Hepatocyte (in vitro differentiated cells): ENCODE measurements at regions not wholly inside any gene's neighbourhood (a gene's known extent, or its start where the extent isn't known, plus 50 kb on each side); places are given as distances from the start of the nearest gene placed in this dataset.

Experiments
- DNase-seq: peaks from one replicate; pipeline ENCODE4 v3.0.0-alpha.2; 2016; ENCODE audit warnings: low spot score
- H2AFZ ChIP-seq: fragments of 200-600 bp; sonication (generic); 2 replicates; pipeline ENCODE4 v1.6.0; 2016; ENCODE audit warnings: antibody characterized with exemption, mild to moderate bottlenecking
- H3K27ac ChIP-seq: fragments of 200-600 bp; sonication (generic); 2 replicates; pipeline ENCODE4 v1.5.1; 2016; ENCODE audit warnings: mild to moderate bottlenecking
- H3K27me3 ChIP-seq: fragments of 200-600 bp; sonication (generic); 2 replicates; pipeline ENCODE4 v1.6.1; 2016
- H3K36me3 ChIP-seq: fragments of 200-600 bp; sonication (generic); replicated peaks from 2 replicates; pipeline ENCODE4 v1.5.1; 2016; ENCODE audit warnings: low read depth; ENCODE audit not compliant: insufficient read depth
- H3K4me1 ChIP-seq: fragments of 200-600 bp; sonication (generic); 2 replicates; pipeline ENCODE4 v1.5.1; 2016; ENCODE audit warnings: mild to moderate bottlenecking, moderate library complexity; ENCODE audit not compliant: insufficient read depth
- H3K4me2 ChIP-seq: fragments of 200-600 bp; sonication (generic); 2 replicates; pipeline ENCODE4 v1.6.0; 2016
- H3K4me3 ChIP-seq: fragments of 200-600 bp; sonication (generic); 2 replicates; pipeline ENCODE4 v1.5.1; 2016; ENCODE audit warnings: mild to moderate bottlenecking
- H3K79me2 ChIP-seq: fragments of 200-600 bp; sonication (generic); 2 replicates; pipeline ENCODE4 v1.6.0; 2017; ENCODE audit warnings: mild to moderate bottlenecking
- H3K9me2 ChIP-seq: fragments of 200-600 bp; sonication (generic); replicated peaks from 2 replicates; pipeline ENCODE4 v1.6.0; 2017; ENCODE audit warnings: mild to moderate bottlenecking; ENCODE audit not compliant: insufficient read depth
- H3K9me3 ChIP-seq: fragments of 200-600 bp; sonication (generic); 2 replicates; pipeline ENCODE4 v1.5.1; 2016; ENCODE audit warnings: low read depth, mild to moderate bottlenecking
- H4K20me1 ChIP-seq: fragments of 200-600 bp; sonication (generic); 2 replicates; pipeline ENCODE4 v1.6.0; 2016; ENCODE audit warnings: mild to moderate bottlenecking; ENCODE audit not compliant: insufficient read depth, poor library complexity, severe bottlenecking
- EZH2 ChIP-seq: fragments of 200-600 bp; sonication (generic); IDR thresholded peaks from 2 replicates; pipeline ENCODE4 v1.6.1; 2016; ENCODE audit warnings: antibody characterized with exemption, mild to moderate bottlenecking, borderline replicate concordance
- EZH2phosphoT487 ChIP-seq: fragments of 200-600 bp; sonication (generic); IDR thresholded peaks from one replicate; pipeline ENCODE4 v1.6.1; 2018; ENCODE audit warnings: antibody characterized with exemption, mild to moderate bottlenecking, low read depth, moderate library complexity; ENCODE audit not compliant: unreplicated experiment, severe bottlenecking
- WGBS: methylation state at CpG from one replicate; pipeline ENCODE4 v1.1.6; 2016; ENCODE audit warnings: low lambda C conversion rate; ENCODE audit errors: missing lambda C conversion rate; 5-methylcytosine and 5-hydroxymethylcytosine counted together
- TF ChIP-seq, protein P1 (sequence below): fragments of 200-600 bp; sonication (generic); IDR thresholded peaks from 2 replicates; pipeline ENCODE4 v1.5.1; 2016; ENCODE audit warnings: antibody characterized with exemption, mild to moderate bottlenecking; ENCODE audit not compliant: poor library complexity

DNA sequence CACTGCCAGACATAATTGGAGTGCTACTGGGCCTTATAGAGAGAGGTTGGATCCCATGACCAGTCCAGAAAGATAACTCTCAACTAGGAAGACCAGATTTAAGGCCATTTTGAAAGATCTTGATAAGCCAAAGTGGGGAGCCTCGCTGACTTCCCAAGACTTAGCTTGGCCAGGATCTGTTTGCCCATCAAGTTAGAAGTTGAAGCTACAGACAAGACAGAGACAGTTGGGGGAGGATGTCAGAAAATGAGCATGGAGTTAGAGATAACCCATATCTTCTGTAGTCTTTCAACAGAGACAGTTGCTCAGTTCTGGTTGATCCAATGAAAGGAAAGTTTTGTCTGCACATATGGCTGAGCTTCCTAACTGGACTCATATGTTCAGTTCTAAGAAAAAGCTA lies 267.4 kb downstream of the HS3ST3A1 start:
- DNase-seq: no peak
- no peaks in the 10 kb centered on the region for H3K36me3 ChIP-seq
- no peaks in the 10 kb centered on the region for H3K9me3 ChIP-seq
- H3K9me2 ChIP-seq: no peaks in the 10 kb centered on the region
- H3K4me2 ChIP-seq: no peak overlapping the region
- no peak for TF ChIP-seq EZH2phosphoT487
- no peak for TF ChIP-seq EZH2
- TF ChIP-seq, protein P1, sequence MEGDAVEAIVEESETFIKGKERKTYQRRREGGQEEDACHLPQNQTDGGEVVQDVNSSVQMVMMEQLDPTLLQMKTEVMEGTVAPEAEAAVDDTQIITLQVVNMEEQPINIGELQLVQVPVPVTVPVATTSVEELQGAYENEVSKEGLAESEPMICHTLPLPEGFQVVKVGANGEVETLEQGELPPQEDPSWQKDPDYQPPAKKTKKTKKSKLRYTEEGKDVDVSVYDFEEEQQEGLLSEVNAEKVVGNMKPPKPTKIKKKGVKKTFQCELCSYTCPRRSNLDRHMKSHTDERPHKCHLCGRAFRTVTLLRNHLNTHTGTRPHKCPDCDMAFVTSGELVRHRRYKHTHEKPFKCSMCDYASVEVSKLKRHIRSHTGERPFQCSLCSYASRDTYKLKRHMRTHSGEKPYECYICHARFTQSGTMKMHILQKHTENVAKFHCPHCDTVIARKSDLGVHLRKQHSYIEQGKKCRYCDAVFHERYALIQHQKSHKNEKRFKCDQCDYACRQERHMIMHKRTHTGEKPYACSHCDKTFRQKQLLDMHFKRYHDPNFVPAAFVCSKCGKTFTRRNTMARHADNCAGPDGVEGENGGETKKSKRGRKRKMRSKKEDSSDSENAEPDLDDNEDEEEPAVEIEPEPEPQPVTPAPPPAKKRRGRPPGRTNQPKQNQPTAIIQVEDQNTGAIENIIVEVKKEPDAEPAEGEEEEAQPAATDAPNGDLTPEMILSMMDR: no peak
- H4K20me1 ChIP-seq: no peaks in the 10 kb centered on the region
- no peaks in the 10 kb centered on the region for H3K79me2 ChIP-seq
- H2AFZ ChIP-seq: no peak overlapping the region
- no peak overlapping the region for H3K27ac ChIP-seq
- H3K4me1 ChIP-seq: no peaks in the 10 kb centered on the region
- H3K4me3 ChIP-seq: no peak overlapping the region
- H3K27me3 ChIP-seq: no peaks in the 10 kb centered on the region
- WGBS: 96% methylated on average over 1 of the region's 1 CpG

DNA sequence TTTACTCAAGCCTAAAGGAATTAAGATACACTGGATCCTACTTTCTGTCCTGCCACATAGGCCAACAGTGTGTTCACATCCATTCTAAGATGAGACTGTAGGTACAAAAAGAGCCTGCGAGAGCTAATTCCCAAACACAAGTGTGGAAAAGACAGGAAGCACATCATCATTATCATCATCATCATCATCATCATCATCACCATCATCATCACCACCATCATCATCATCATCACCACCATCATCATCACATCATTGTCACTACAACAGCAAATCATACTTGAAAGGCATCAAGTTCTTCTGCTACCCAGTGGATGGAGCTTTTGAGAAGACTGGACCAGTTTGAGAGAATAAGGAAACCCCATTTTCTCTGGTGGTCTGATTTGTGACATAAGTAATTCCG lies 268.1 kb downstream of the HS3ST3A1 start:
- H3K79me2 ChIP-seq: no peaks in the 10 kb centered on the region
- H3K36me3 ChIP-seq: no peaks in the 10 kb centered on the region
- H3K9me2 ChIP-seq: no peaks in the 10 kb centered on the region
- H3K27ac ChIP-seq: no peak overlapping the region
- H3K27me3 ChIP-seq: no peaks in the 10 kb centered on the region
- no peak overlapping the region for H2AFZ ChIP-seq
- DNase-seq: no peak
- TF ChIP-seq, protein P1: no peak
- TF ChIP-seq EZH2: no peak
- no peak for TF ChIP-seq EZH2phosphoT487
- H3K9me3 ChIP-seq: no peaks in the 10 kb centered on the region
- no peak overlapping the region for H3K4me2 ChIP-seq
- WGBS: 92% methylated on average over 2 of the region's 2 CpGs
- no peaks in the 10 kb centered on the region for H3K4me1 ChIP-seq
- H3K4me3 ChIP-seq: no peak overlapping the region
- no peaks in the 10 kb centered on the region for H4K20me1 ChIP-seq

DNA sequence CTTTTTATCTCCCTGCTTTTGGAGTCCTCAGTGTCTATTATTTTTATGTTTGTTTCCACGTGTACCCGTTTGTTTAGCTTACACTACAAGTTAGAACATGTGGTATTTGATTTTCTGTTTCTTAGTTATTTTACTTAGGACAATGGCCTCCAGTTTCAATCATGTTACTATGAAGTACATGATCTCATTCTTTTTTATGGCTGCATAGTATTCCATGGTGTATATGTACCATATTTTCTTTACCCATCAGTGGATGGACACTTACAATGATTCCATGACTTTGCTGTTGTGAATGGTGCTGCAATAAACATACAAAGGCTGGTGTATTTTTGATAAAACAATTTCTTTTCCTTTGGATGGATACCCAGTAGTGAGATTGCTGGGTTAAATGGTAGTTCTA lies 269.5 kb downstream of the HS3ST3A1 start:
- Histone ChIP-seq H3K27ac (no peak overlapping the region), H4K20me1 (no peaks in the 10 kb centered on the region), H3K4me2 (no peak overlapping the region), H3K4me3 (no peak overlapping the region), H3K9me3 (no peaks in the 10 kb centered on the region), H3K79me2 (no peaks in the 10 kb centered on the region), H3K9me2 (no peaks in the 10 kb centered on the region), H2AFZ (no peak overlapping the region), H3K27me3 (no peaks in the 10 kb centered on the region), H3K4me1 (no peaks in the 10 kb centered on the region), H3K36me3 (no peaks in the 10 kb centered on the region)
- WGBS: 100% methylated on average over 2 of the region's 2 CpGs
- no peak for TF ChIP-seq EZH2
- no peak for TF ChIP-seq EZH2phosphoT487
- TF ChIP-seq, protein P1: no peak
- no peak for DNase-seq

DNA sequence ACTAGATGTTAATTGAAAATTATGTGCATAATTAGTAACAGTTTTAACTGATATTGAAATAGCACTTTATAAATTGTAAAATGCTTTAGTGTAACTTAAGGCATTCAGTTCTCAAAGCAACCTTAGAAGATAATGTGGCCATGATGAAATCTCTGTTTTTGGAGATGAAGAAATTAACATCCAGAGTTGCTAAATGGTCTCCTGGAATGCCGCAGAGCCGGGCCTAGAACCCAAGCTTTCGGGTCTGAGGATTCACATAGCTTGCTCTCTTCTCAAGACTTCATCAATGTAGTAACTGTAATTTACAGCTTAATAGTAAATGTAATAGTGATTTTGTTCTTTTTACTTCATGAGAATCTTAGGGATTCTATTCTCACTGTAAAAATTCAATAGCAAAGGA lies 272.3 kb downstream of the HS3ST3A1 start:
- Histone ChIP-seq H3K79me2 (no peaks in the 10 kb centered on the region), H3K4me3 (no peak overlapping the region), H3K9me2 (no peaks in the 10 kb centered on the region), H4K20me1 (no peaks in the 10 kb centered on the region), H3K4me1 (no peaks in the 10 kb centered on the region), H2AFZ (no peak overlapping the region), H3K27me3 (no peaks in the 10 kb centered on the region), H3K36me3 (no peaks in the 10 kb centered on the region), H3K9me3 (no peaks in the 10 kb centered on the region), H3K27ac (no peak overlapping the region), H3K4me2 (no peak overlapping the region)
- 97% methylated on average over 3 of the region's 3 CpGs for WGBS
- DNase-seq: no peak
- TF ChIP-seq EZH2phosphoT487 (no peak), EZH2 (no peak)
- TF ChIP-seq, protein P1: no peak
